Pancreas (tissue), 10 donors: ENCODE measurements at regions not wholly inside any gene's neighbourhood (a gene's known extent, or its start where the extent isn't known, plus 50 kb on each side); places are given as distances from the start of the nearest gene placed in this dataset.
"Not testable (repeated sequence)": the region's sequence is repeated elsewhere in the genome, so short reads cannot be mapped to it uniquely, and the experiment has no call there.

ENCODE experiments used
- ATAC-seq, 4 donors: fragments of 200-7000 bp; cut with Tn5 transposase; one replicate each; pipeline versions ENCODE4 v1.8.0 to v1.9.1; 2020; ENCODE audit warnings: mild to moderate bottlenecking in 4 of 4, moderate library complexity in 4 of 4
- DNase-seq, 6 donors: peaks; one replicate each; pipeline ENCODE4 v3.0.0-alpha.2; 2020
- FAIRE-seq: peaks from 2 replicates; lab custom pipeline; 2012; peaks lifted over from hg19 to GRCh38; lab: Jason Lieb, UNC
- H3K27ac ChIP-seq, 4 donors: fragments of 200-600 bp; sonication (generic); 1 replicate in 3 of 4; 2 replicates in 1 of 4; pipeline versions ENCODE4 v1.5.0 to v1.8.0; 2020
- H3K27me3 ChIP-seq, 4 donors: fragments of 200-600 bp; one replicate each; pipeline ENCODE4 v1.8.0; 2021
- H3K36me3 ChIP-seq, 3 donors: fragments of 200-600 bp; sonication (generic) in 1 of 3; one replicate each; pipeline versions ENCODE4 v1.5.0 to v1.8.0; 2020 to 2021
- H3K4me1 ChIP-seq, 3 donors: fragments of 200-600 bp; one replicate each; pipeline ENCODE4 v1.8.0; 2021
- H3K4me3 ChIP-seq, 4 donors: fragments of 200-600 bp; sonication (generic) in 2 of 4; one replicate each; pipeline versions ENCODE4 v1.5.0 to v1.8.0; 2020 to 2021
- H3K9me3 ChIP-seq, 4 donors: fragments of 200-600 bp; one replicate each; pipeline ENCODE4 v1.8.0; 2021
- CTCF ChIP-seq, 4 donors: fragments of 200-600 bp; sonication (generic) in 3 of 4; IDR thresholded peaks; one replicate each; pipeline versions ENCODE4 v1.5.0 to v1.8.0; 2021; ENCODE audit warnings: antibody characterized with exemption in 4 of 4
- WGBS, 2 donors: extraction: QIAGEN DNeasy Blood & Tissue Kit; methylation state at CpG; one replicate each; pipeline ENCODE4 v1.1.7; 2013; 5-methylcytosine and 5-hydroxymethylcytosine counted together
- intact Hi-C, 3 donors: fragments of 100-400 bp; cut with DNase I; formaldehyde crosslinking; loops; one replicate each; pipeline versions ENCODE4 v1.11.1 to v1.14.2; 2022
- donor health status: healthy with polysubstance abuse.
- donor health status: DM: no; HTN: no; CAD: no; lungs with moderate emphysema.
- donor health status: DM: no; HTN: no; CAD: no.
- donor health status: control.
- donor health status: control.
- donor health status: Bipolar disorder and iron deficiency.
- donor health status: DM: yes; HTN: yes; CAD: no.
- donor health status: DM: no; HTN: no; CAD: no.
- donor health status: DM: no; HTN: no; CAD: no.
- donor health status: DM: yes; HTN: yes; CAD: no.

- no peak overlapping the region for H3K27ac ChIP-seq
- no peaks in the 10 kb centered on the region for H3K36me3 ChIP-seq
- intact Hi-C loops = no loop called here
- no peak for TF ChIP-seq CTCF (IDR thresholded peaks at IDR 0.05)
- WGBS, 2 donors = 12 to 19% methylated on average over 1 of the region's 1 CpG
- no peaks in the 10 kb centered on the region for H3K27me3 ChIP-seq
- no peak for FAIRE-seq
- DNase-seq = no peak
- H3K9me3 ChIP-seq = no peaks in the 10 kb centered on the region
- no peaks in the 10 kb centered on the region for H3K4me1 ChIP-seq
- no peak overlapping the region for H3K4me3 ChIP-seq
- no peak for ATAC-seq
These were observed 484.3 kb upstream of the HS3ST5 start for GRCh38 chr6:114827135-114827534.

- Histone ChIP-seq H3K9me3 (no peaks in the 10 kb centered on the region), H3K4me3 (no peak overlapping the region), H3K36me3 (no peaks in the 10 kb centered on the region), H3K4me1 (no peaks in the 10 kb centered on the region), H3K27me3 (no peaks in the 10 kb centered on the region), H3K27ac (no peak overlapping the region)
- 94 to 98% methylated on average over 1 of the region's 1 CpG for WGBS, 2 donors
- TF ChIP-seq CTCF (IDR thresholded peaks at IDR 0.05) = no peak
- no peak for FAIRE-seq
- DNase-seq = no peak
- intact Hi-C loops = no loop called here
- ATAC-seq = no peak
These were observed 481.6 kb upstream of the HS3ST5 start for GRCh38 chr6:114824409-114824808.

GRCh38 chr6:114816678-114817077 is 473.9 kb upstream of the HS3ST5 start:
- intact Hi-C loops = no loop called here
- H3K4me1 ChIP-seq = no peaks in the 10 kb centered on the region
- DNase-seq (no peak), ATAC-seq (no peak), FAIRE-seq (no peak)
- no peak overlapping the region for H3K27ac ChIP-seq
- H3K4me3 ChIP-seq = no peak overlapping the region
- no peak for TF ChIP-seq CTCF (IDR thresholded peaks at IDR 0.05)
- no peaks in the 10 kb centered on the region for H3K36me3 ChIP-seq
- H3K9me3 ChIP-seq = no peaks in the 10 kb centered on the region
- no peaks in the 10 kb centered on the region for H3K27me3 ChIP-seq

GRCh38 chr6:114810468-114810867 is 467.6 kb upstream of the HS3ST5 start:
- no peak overlapping the region for H3K4me3 ChIP-seq
- H3K9me3 ChIP-seq = no peaks in the 10 kb centered on the region
- WGBS, 2 donors = 70 to 79% methylated on average over 3 of the region's 3 CpGs
- no peak for TF ChIP-seq CTCF (IDR thresholded peaks at IDR 0.05)
- no peak overlapping the region for H3K27ac ChIP-seq
- DNase-seq (no peak), FAIRE-seq (no peak), ATAC-seq (no peak)
- H3K27me3 ChIP-seq = no peaks in the 10 kb centered on the region
- intact Hi-C loops = no loop called here
- H3K36me3 ChIP-seq = no peaks in the 10 kb centered on the region
- H3K4me1 ChIP-seq = no peaks in the 10 kb centered on the region

GRCh38 chr6:114805426-114805825 is 462.6 kb upstream of the HS3ST5 start:
- intact Hi-C loops, FAIRE-seq, H3K27ac ChIP-seq, H3K9me3 ChIP-seq, ATAC-seq, H3K4me1 ChIP-seq, H3K4me3 ChIP-seq, H3K27me3 ChIP-seq, H3K36me3 ChIP-seq: not testable (repeated sequence)
- 83 to 90% methylated on average over 9 to 12 of the region's 12 CpGs for WGBS, 2 donors
- DNase-seq = peak in 1 of 6 donors; percentile 36

- no peak overlapping the region for H3K27ac ChIP-seq
- no peak for ATAC-seq
- no peaks in the 10 kb centered on the region for H3K9me3 ChIP-seq
- 71 to 84% methylated on average over 4 of the region's 4 CpGs for WGBS, 2 donors
- no peak for TF ChIP-seq CTCF (IDR thresholded peaks at IDR 0.05)
- intact Hi-C loops = no loop called here
- no peak for FAIRE-seq
- no peaks in the 10 kb centered on the region for H3K27me3 ChIP-seq
- no peak overlapping the region for H3K4me3 ChIP-seq
- H3K36me3 ChIP-seq = no peaks in the 10 kb centered on the region
- H3K4me1 ChIP-seq = no peaks in the 10 kb centered on the region
- DNase-seq = no peak
These were observed 453.8 kb upstream of the HS3ST5 start for GRCh38 chr6:114796576-114796975.
